IMR-90 (cell line): ENCODE measurements at regions not wholly inside any gene's neighbourhood (a gene's known extent, or its start where the extent isn't known, plus 50 kb on each side); places are given as distances from the start of the nearest gene placed in this dataset.

Experiments
- ATAC-seq: fragments of 200-7000 bp; cut with Tn5 transposase; 2 replicates; pipeline ENCODE4 v1.9.1; 2020; ENCODE audit warnings: low read depth, mild to moderate bottlenecking, moderate library complexity
- BruUV-seq: library from RNA; stranded (reverse); fragments of 400-500 nt; replicated peaks from 2 replicates; lab custom pipeline; 2021; lab: Mats Ljungman, UMichigan
- CTCF ChIA-PET: fragments of 300-600 bp; formaldehyde crosslinking; extraction: SDS; loops from one replicate; lab custom pipeline; 2021; ENCODE audit warnings: antibody characterized with exemption; lab: Yijun Ruan, JAX
- POLR2A ChIA-PET: fragments of 300-600 bp; sonication (Branson Sonifier 250); formaldehyde crosslinking; loops from one replicate; lab custom pipeline; 2022; ENCODE audit warnings: antibody characterized with exemption; ENCODE audit not compliant: unreplicated experiment; lab: Charles Lee
- DNase-seq: peaks from one replicate; pipeline ENCODE4 v3.0.0; 2013
- H2AFZ ChIP-seq: replicated peaks from 2 replicates; pipeline ENCODE3; 2013; ENCODE audit warnings: low read length, mild to moderate bottlenecking; ENCODE audit not compliant: poor library complexity
- H2AK5ac ChIP-seq: 2 replicates; pipeline ENCODE4 v1.6.1; 2013; ENCODE audit warnings: low read depth, low read length, inconsistent platforms
- H2AK9ac ChIP-seq: replicated peaks from 2 replicates; pipeline ENCODE3; 2013; ENCODE audit warnings: mild to moderate bottlenecking, low read depth, low read length, moderate library complexity; ENCODE audit not compliant: poor library complexity
- H2BK120ac ChIP-seq: 2 replicates; pipeline ENCODE4 v1.6.1; 2013; ENCODE audit warnings: low read depth, low read length, inconsistent platforms
- H2BK15ac ChIP-seq: 3 replicates; pipeline ENCODE4 v1.6.1; 2013; ENCODE audit warnings: low read depth, low read length, inconsistent platforms
- H2BK20ac ChIP-seq: 2 replicates; pipeline ENCODE4 v1.6.1; 2013; ENCODE audit warnings: low read depth, mild to moderate bottlenecking, inconsistent platforms, low read length, moderate library complexity
- H2BK5ac ChIP-seq: 2 replicates; pipeline ENCODE4 v1.6.1; 2013; ENCODE audit warnings: mild to moderate bottlenecking, low read depth, low read length, inconsistent platforms; ENCODE audit not compliant: poor library complexity, severe bottlenecking
- H3K14ac ChIP-seq: replicated peaks from 2 replicates; pipeline ENCODE4 v1.6.1; 2013; ENCODE audit warnings: low read depth, low read length, inconsistent platforms
- H3K18ac ChIP-seq: 2 replicates; pipeline ENCODE4 v1.6.1; 2013; ENCODE audit warnings: low read depth, low read length, control low read depth
- H3K23ac ChIP-seq: 2 replicates; pipeline ENCODE4 v1.6.1; 2013; ENCODE audit warnings: low read depth, low read length, inconsistent platforms
- H3K27ac ChIP-seq: 2 replicates; pipeline ENCODE4 v1.5.1; 2013; ENCODE audit warnings: mild to moderate bottlenecking, control low read depth, low read length; ENCODE audit not compliant: insufficient read depth
- H3K27me3 ChIP-seq: 2 replicates; pipeline ENCODE4 v1.6.1; 2013; ENCODE audit warnings: low read length; ENCODE audit not compliant: control insufficient read depth, insufficient read depth
- H3K36me3 ChIP-seq: 2 replicates; pipeline ENCODE4 v1.6.1; 2013; ENCODE audit warnings: low read length, mixed read lengths; ENCODE audit not compliant: control insufficient read depth, insufficient read depth
- H3K4ac ChIP-seq: 2 replicates; pipeline ENCODE4 v1.6.1; 2013; ENCODE audit warnings: low read depth, low read length, inconsistent platforms
- H3K4me1 ChIP-seq: 2 replicates; pipeline ENCODE4 v1.6.1; 2013; ENCODE audit warnings: low read length, mixed read lengths; ENCODE audit not compliant: control insufficient read depth, insufficient read depth
- H3K4me2 ChIP-seq: 2 replicates; pipeline ENCODE4 v1.6.1; 2013; ENCODE audit warnings: low read depth, mild to moderate bottlenecking, control low read depth, low read length, moderate library complexity
- H3K4me3 ChIP-seq: 2 replicates; pipeline ENCODE4 v1.5.1; 2013; ENCODE audit warnings: low read depth, mild to moderate bottlenecking, control low read depth, low read length, moderate library complexity; ENCODE audit not compliant: insufficient read depth
- H3K56ac ChIP-seq: 2 replicates; pipeline ENCODE4 v1.6.1; 2013; ENCODE audit warnings: low read length, inconsistent platforms; ENCODE audit not compliant: insufficient read depth; ENCODE audit errors: extremely low read depth
- H3K79me1 ChIP-seq, 2 experiments: 2 replicates each; pipeline ENCODE4 v1.6.1; 2013; ENCODE audit warnings: low read length in 2 of 2, inconsistent platforms in 1 of 2, low read depth in 1 of 2
- H3K9ac ChIP-seq: 2 replicates; pipeline ENCODE4 v1.6.1; 2013; ENCODE audit warnings: low read depth, low read length, control low read depth
- H3K9me1 ChIP-seq: 2 replicates; pipeline ENCODE4 v1.6.1; 2013; ENCODE audit warnings: low read length, inconsistent platforms; ENCODE audit not compliant: insufficient read depth
- H3K9me3 ChIP-seq: 2 replicates; pipeline ENCODE4 v1.6.1; 2013; ENCODE audit warnings: low read length; ENCODE audit not compliant: control insufficient read depth, insufficient read depth
- H4K20me1 ChIP-seq: 2 replicates; pipeline ENCODE4 v1.6.1; 2013; ENCODE audit warnings: low read length, inconsistent platforms; ENCODE audit not compliant: insufficient read depth
- H4K5ac ChIP-seq: 2 replicates; pipeline ENCODE4 v1.6.1; 2013; ENCODE audit warnings: mild to moderate bottlenecking, low read depth, low read length, control low read depth
- H4K8ac ChIP-seq, 2 experiments: 2 replicates each; pipeline ENCODE4 v1.6.1; 2013; ENCODE audit warnings: low read depth in 2 of 2, low read length in 2 of 2, control low read depth in 1 of 2, inconsistent platforms in 1 of 2
- H4K91ac ChIP-seq: 2 replicates; pipeline ENCODE4 v1.6.1; 2013; ENCODE audit warnings: low read depth, low read length, inconsistent platforms; ENCODE audit not compliant: insufficient read depth
- CEBPB ChIP-seq: IDR thresholded peaks from 2 replicates; pipeline ENCODE4 v1.6.1; 2012; ENCODE audit warnings: low read depth, low read length, improper control_type of control experiment
- CTCF ChIP-seq: conservative IDR thresholded peaks from 2 replicates; pipeline ENCODE4 v1.5.1; 2012; ENCODE audit warnings: mild to moderate bottlenecking, low read depth, low read length, improper control_type of control experiment
- ELK1 ChIP-seq: fragments of 150-350 bp; IDR thresholded peaks from 2 replicates; pipeline ENCODE4 v1.6.1; 2016; ENCODE audit warnings: low read depth, mild to moderate bottlenecking, low read length, moderate library complexity, borderline replicate concordance
- FOS ChIP-seq: fragments of 150-350 bp; IDR thresholded peaks from 2 replicates; pipeline ENCODE4 v1.6.1; 2016; ENCODE audit warnings: low read depth, low read length
- MAFK ChIP-seq: IDR thresholded peaks from 2 replicates; pipeline ENCODE4 v1.6.1; 2012; ENCODE audit warnings: low read depth, low read length, improper control_type of control experiment
- MXI1 ChIP-seq: IDR thresholded peaks from 2 replicates; pipeline ENCODE4 v1.6.1; 2012; ENCODE audit warnings: low read depth, mild to moderate bottlenecking, low read length, moderate library complexity, borderline replicate concordance
- POLR2A ChIP-seq: IDR thresholded peaks from 2 replicates; pipeline ENCODE4 v1.6.1; 2012; ENCODE audit warnings: mild to moderate bottlenecking, low read depth, low read length
- RAD21 ChIP-seq: IDR thresholded peaks from 2 replicates; pipeline ENCODE4 v1.6.1; 2012; ENCODE audit warnings: low read length, improper control_type of control experiment
- RCOR1 ChIP-seq: IDR thresholded peaks from 2 replicates; pipeline ENCODE4 v1.6.1; 2012; ENCODE audit warnings: mild to moderate bottlenecking, low read length, improper control_type of control experiment; ENCODE audit not compliant: insufficient replicate concordance
- RFX5 ChIP-seq: IDR thresholded peaks from 2 replicates; pipeline ENCODE4 v1.8.0; 2012; ENCODE audit warnings: low read depth, mild to moderate bottlenecking, low read length, moderate library complexity
- USF2 ChIP-seq: fragments of 150-350 bp; IDR thresholded peaks from 2 replicates; pipeline ENCODE4 v1.6.1; 2017; ENCODE audit warnings: mild to moderate bottlenecking, antibody characterized with exemption, low read length, low read depth
- WGBS, 2 experiments: methylation state at CpG; one replicate each; pipeline versions ENCODE4 v1.1.5 to v1.1.7; 2013; ENCODE audit warnings: missing lambda C conversion rate in 2 of 2; ENCODE audit not compliant: insufficient read length in 1 of 2; ENCODE audit errors: extremely low coverage in 2 of 2; 5-methylcytosine and 5-hydroxymethylcytosine counted together
- dilution Hi-C: fragments of 300-500 bp; cut with HindIII; formaldehyde crosslinking; loops from one replicate; pipeline ENCODE4 v1.14.3; 2018; ENCODE audit warnings: low sequenced_read_pairs; ENCODE audit not compliant: unreplicated experiment
- in situ Hi-C: fragments of 300-500 bp; cut with MboI; formaldehyde crosslinking; loops from 3 replicates; pipeline ENCODE4 v1.14.3; 2019; ENCODE audit warnings: low sequenced_read_pairs, inconsistent platforms, mixed read lengths
- intact Hi-C: fragments of 100-400 bp; cut with micrococcal nuclease; formaldehyde crosslinking; loops from 2 replicates; pipeline ENCODE4 v1.10.0; 2022

- no peak overlapping the region for H3K56ac ChIP-seq
- H3K79me1 ChIP-seq, result no peaks in the 10 kb centered on the region
- H3K9ac ChIP-seq, result no peak overlapping the region
- H2BK5ac ChIP-seq, result no peak overlapping the region
- in situ Hi-C loops (no loop called here), intact Hi-C loops (loop anchor here (10.0 kb wide), 3 partner anchors 201 to 489 kb away; partner anchors contain the start of gene CXCL12), dilution Hi-C loops (no loop called here)
- BruUV-seq, result no TSS peak
- peaks cover 12% of the 10 kb centered on the region for H3K9me1 ChIP-seq
- H4K91ac ChIP-seq, result no peak overlapping the region
- no peak overlapping the region for H3K4me2 ChIP-seq
- H3K4ac ChIP-seq, result no peak overlapping the region; the same call in 1 of the 2 replicates
- peak overlapping the region; percentile 30; the same call in 1 of the 2 replicates for H2BK120ac ChIP-seq
- ChIA-PET POLR2A (no interaction called here), CTCF (interaction anchor here (0.7 kb wide), 1 partner anchor 151 kb away, joined by 3 read pairs; no protein-coding TSS in a partner anchor)
- H4K8ac ChIP-seq, result no peak overlapping the region
- H3K4me1 ChIP-seq, result peaks cover 8% of the 10 kb centered on the region
- H3K18ac ChIP-seq, result no peak overlapping the region; the same call in 1 of the 2 replicates
- H2BK15ac ChIP-seq, result no peak overlapping the region
- H4K5ac ChIP-seq, result no peak overlapping the region; the same call in 1 of the 2 replicates
- no peak overlapping the region for H2AK9ac ChIP-seq
- ATAC-seq (peak; percentile 40), DNase-seq (peak; percentile 44)
- H3K23ac ChIP-seq, result no peak overlapping the region
- H3K27me3 ChIP-seq, result no peaks in the 10 kb centered on the region; the same call in 1 of the 2 replicates
- H3K4me3 ChIP-seq, result no peak overlapping the region
- H2AFZ ChIP-seq, result peak overlapping the region; percentile 26
- H3K14ac ChIP-seq, result no peak overlapping the region
- TF ChIP-seq ELK1 (no peak), FOS (no peak), MXI1 (no peak), RFX5 (no peak), MAFK (peak; percentile 69), POLR2A (no peak), RAD21 (no peak), USF2 (no peak), CEBPB (peak; percentile 47; the same call in 1 of the 2 replicates), RCOR1 (no peak), CTCF (no peak)
- WGBS, 2 experiments, result no CpG with 5 or more reads among the region's 8 CpGs
- no peaks in the 10 kb centered on the region for H3K9me3 ChIP-seq
- H2BK20ac ChIP-seq, result no peak overlapping the region
- peak overlapping the region; percentile 20 for H2AK5ac ChIP-seq
- H3K36me3 ChIP-seq, result no peaks in the 10 kb centered on the region
- H4K20me1 ChIP-seq, result no peaks in the 10 kb centered on the region
- H3K27ac ChIP-seq, result no peak overlapping the region
Observed at GRCh38 chr10:44183667-44184632, 200.9 kb downstream of the CXCL12 start.
